Epidermal melanocyte (primary cell): ENCODE measurements at regions not wholly inside any gene's neighbourhood (a gene's known extent, or its start where the extent isn't known, plus 50 kb on each side); places are given as distances from the start of the nearest gene placed in this dataset.

Experiments used
- DNase-seq: peaks from one replicate; pipeline ENCODE4 v3.0.0; 2011; ENCODE audit warnings: low spot score; ENCODE audit not compliant: insufficient read length

DNA sequence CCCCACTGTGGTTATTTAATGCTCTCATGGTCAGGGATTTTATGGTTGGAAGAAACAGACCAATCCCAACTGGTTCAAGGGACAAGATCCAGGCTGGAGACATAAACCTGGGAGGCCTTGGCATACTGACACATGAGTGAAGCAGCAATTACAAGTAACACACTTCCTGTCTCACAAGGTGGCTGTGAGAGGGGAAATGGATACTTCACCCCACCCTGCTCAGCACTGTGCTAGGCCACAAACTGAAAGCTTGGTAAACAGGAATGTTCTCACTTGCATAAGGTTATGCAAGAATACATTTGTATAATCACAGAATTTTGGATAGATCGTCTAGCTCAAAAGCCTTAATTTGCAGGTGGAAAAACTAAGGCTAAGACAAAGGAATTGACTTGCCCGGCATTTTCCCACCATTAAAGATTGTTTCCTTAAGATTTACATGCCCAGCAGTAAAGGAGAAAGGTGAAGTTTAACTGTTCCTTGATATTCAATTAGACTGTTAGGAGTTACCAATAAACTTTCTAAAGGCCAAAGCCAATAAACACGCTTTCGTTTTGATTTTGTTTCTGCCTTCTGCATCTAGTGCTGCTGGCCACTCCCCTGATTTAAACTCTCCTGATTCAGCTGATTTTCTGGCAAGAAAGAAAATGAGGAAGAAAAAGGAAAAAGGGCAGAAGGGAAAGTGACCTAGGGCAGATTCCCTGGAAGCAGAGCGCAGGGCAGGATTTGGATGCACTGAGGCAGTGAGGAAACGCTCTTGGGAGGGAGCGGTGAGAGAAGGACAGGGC, 215.6 kb upstream of the CDH5 start:
- no peak for DNase-seq

DNA sequence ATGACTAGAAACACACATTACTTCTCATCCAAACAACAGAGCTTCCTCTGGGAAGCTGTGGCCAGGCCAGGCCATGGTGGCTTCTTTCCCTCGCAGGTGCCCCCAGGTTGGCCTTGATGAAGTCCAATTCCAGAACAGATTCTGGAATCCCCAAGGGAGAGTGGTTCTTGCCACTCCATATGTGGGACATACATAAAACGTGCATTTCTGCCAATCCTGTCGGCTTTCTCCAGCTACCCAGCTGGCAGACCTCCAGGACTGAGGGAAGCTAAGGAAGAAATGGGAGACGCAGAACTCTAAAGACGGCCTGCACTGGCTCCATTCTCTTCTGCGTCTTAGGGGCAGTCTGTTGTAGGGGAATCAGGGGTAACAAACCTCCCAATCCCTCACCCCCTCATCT, 219.2 kb upstream of the CDH5 start:
- DNase-seq: no peak

DNA sequence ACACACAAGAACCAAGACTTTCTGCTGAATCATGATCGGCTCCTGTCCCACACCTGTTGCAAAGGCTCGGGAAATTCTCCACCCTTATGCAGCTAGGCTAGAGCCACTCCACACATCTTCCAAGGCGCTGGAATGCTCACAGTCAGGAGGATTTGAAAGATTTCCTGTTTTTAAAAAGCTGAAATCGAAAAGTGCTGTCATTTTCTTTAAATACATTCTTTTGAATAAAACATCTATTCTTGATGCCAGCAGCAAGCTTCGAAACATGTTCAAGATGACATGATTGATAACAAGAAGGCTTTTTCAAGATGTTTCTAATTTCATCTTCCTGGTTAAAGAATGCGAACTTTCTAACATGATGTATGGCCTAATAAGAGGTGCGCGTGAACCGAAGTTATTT, 219.7 kb upstream of the CDH5 start:
- no peak for DNase-seq

DNA sequence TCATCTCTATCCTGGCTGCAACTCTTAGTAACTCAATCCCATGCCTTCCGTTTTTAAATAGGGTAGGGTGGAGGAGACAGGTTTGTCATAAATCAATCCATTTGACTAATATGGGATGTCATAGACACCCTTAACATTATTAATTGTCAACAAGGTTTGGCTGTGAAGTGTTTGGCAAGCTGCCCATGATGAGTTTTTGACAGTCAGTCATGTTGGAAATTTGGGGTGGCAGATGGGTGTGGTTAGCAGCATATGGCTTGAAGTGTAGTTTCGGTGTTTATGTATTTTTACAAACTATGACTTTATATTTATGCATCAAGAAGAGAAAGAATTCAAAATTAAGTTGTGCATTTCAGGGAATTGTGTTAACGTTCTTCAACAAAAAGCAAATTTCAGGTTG, 221.8 kb upstream of the CDH5 start:
- no peak for DNase-seq

DNA sequence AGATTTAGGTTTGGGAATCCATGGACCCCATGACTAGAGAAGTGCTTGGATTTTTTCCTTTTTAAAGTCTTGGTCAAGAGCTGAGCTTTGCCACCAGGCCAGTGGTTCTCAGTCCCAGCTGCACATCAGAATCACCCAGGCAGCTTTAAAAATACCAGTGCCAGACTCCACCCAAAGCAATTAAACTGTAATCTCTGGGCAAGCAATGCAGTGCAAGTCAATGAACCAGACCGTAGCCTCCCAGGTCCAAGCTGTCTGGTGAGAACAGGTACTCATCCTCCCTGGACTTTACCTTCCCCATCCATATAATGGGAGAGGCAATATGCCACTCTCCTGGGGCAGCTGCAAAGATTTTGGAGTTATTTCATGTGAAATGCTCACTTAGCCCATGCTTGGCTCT, 223.1 kb upstream of the CDH5 start:
- no peak for DNase-seq

DNA sequence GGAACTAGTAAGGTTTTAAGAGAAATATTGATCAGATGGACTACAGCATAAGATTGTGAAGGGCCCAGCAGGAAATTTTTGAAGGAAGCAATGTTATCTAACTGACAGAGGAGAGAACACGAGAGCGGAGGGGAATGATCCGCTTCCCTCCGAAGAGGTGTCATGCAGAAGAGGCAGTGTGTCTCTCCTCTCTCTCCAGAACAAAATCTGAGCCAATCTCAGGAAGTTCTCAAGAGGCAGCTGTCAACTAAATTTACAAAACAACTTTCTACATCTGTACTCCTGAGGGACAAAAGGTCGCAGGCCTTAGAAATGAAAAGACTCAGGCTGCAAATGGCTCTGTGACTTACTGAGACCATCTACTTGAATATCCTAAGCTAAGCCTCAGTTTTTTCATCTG, 224.6 kb upstream of the CDH5 start:
- no peak for DNase-seq

DNA sequence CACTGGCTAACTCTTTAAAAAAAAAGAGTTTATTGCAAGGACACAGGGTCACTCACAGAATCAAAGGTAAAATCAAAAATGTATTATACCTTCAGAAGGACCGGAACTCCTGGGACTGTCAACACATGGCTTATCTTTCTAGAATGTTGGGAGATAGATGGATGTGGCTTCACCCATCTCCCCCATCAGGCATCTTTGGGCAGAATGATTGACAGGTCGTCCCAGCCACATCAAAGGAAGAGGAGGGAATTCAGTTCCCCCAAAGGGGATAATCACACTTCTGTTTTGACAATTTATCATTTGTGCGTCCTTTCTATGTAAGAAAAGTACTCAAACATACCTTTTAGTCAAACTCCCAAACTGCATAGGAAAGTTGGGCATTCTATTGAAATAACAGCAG, 228.6 kb upstream of the CDH5 start:
- no peak for DNase-seq

DNA sequence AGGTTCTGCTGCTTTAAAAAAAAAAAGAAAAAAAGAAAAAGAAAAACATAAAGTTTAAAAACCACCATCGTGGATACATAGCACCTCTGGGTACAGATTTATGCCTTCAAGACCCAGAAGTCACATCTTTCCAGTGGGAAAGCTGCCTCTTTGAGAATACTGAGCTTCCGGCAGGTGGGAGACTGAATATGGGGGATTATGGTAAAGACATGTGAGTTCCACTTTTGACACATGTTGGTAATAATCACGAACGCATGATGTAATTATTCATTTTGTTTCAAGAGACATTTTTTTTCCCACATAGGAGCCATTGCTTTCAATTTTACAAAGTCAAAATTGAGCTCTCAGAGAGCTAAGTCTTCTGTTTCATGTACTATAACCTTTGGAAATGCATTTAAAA, 229.7 kb upstream of the CDH5 start:
- no peak for DNase-seq

DNA sequence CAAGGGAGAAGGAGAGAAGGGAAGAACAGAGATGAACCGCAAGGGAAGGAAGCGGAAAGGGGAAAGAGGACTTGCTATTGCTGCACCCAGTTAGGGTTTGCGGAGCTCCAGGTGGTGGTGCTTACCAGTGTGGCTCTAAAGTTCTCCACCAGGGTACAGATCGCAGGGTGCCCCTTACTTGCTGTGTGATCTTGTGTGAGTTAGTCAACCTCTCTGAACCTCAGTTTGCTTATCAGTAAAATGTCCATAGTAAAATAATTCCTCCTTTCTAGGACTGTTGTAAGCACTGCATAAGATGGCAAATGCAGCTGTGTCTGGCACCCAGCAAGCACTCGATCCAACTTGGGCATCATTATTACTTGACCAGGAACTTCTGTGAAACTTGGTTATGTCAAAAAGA, 230.7 kb upstream of the CDH5 start:
- DNase-seq: no peak

DNA sequence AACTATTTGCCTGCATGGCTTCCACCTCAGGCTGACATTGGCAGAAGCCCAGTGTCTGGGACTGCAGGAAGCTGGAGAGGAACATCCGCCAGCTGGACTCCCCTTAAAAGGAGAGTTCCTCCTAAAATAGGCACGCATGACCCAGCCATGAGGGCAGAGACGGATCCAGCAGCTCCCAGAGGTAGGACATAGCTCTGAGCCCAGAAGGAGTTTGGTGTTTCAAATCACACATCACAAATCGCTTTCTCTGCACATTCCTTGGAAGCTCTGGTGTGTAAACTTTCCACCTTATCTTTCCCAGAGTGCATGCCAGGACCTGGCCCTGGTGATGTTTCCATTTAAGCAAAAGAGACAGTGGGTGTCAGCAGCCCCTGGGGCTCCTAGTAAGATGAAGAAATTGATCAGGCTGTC, 231.1 kb upstream of the CDH5 start:
- no peak for DNase-seq

DNA sequence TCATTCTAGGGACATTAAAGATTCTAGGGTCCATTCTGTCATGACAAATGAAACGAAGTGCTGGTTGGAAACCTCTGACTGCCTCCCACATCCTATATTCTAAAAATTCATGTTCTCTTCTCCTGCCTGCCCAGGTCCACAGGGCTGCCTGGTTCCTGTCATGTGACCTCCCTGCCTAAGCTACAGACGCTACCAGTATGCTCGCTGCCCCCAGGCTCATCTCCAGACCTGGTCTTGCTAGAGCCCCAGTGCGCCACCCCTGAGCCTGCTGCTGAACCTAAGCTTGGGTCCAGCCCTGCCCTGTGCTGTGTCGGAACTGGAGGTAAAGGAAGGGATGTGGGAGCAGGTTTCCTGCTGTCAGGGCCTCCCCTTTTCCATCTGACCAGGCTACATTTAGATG, 231.6 kb upstream of the CDH5 start:
- DNase-seq: no peak

DNA sequence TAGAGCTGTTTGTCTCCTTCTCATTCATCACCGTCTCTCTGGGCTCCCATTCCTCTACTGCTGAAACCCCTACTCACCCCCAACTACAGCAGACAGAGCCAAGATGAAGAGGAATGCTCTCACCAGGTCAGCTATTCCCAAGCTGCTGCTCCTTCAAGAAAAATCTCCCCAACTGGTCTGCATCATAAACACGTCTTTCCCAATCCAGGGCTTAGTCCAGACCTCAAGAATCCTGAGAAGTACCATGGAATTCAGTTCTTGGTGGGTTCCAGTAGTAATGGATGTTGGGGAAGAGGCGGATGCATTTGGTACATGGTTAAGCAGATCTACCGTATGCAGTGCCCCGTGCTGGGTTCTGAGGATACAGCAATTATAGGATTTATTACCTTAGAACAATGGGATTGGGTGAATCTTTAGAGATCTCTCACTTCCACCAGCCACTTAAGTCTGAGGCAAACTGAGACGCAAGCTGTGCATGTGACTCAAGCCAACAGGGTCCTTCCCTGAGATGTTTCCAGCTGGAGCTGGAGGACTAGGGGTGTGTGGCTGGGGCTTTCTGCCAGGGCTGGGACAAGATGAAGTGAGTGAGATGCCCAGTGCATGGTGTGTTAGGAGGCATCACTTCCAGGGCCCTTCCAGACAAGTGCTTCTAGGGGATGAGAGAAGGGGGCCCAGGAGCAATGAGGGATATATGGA, 232.7 kb upstream of the CDH5 start:
- no peak for DNase-seq

DNA sequence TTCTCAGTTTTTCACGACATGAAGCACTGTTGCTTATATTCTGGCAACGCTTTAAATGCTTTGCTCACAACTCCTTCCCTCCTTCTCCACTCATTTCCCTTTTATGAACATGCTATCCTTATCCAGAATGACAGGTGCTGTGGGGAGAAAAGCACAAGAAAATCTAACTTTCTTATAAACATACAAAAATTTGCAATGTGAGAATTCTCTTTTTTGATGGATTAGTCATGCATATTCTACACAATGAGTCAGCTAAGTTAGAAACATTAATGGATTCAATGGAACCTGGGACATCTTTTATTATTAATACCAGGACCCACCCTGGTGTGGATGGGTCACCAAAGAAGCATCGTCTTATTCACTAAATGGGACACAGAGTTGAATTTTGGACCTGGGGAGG, 234.6 kb upstream of the CDH5 start:
- no peak for DNase-seq

DNA sequence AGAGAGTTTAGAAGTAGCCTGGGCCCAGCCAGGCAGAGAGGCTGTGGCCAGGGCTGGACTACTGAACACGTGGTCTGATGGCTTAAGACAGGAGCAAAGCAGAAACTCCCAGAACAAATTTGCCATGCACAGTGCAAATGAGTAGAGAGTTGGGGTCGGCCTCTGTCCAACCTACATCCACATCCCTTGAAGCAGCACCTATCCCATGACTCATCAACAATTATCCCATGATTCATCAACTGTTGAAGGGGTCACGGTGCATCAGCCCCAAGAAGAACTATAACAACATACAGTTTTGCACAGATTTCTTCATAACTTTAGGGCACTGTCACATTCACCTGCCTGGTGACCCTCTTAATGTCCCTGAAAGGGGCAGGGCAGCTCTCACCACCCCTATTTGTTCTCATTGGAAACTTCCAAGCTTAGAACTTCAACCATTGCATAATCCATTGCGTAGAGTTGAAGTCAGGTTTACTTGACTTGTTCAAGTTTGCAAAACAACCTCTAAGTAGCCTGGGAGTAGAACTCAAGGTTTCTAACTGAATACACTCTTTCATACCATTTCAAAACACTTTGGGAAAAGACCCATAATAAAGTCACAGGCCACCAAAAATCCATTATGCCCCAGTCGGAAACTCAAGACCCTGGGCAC, 235.2 kb upstream of the CDH5 start:
- no peak for DNase-seq

DNA sequence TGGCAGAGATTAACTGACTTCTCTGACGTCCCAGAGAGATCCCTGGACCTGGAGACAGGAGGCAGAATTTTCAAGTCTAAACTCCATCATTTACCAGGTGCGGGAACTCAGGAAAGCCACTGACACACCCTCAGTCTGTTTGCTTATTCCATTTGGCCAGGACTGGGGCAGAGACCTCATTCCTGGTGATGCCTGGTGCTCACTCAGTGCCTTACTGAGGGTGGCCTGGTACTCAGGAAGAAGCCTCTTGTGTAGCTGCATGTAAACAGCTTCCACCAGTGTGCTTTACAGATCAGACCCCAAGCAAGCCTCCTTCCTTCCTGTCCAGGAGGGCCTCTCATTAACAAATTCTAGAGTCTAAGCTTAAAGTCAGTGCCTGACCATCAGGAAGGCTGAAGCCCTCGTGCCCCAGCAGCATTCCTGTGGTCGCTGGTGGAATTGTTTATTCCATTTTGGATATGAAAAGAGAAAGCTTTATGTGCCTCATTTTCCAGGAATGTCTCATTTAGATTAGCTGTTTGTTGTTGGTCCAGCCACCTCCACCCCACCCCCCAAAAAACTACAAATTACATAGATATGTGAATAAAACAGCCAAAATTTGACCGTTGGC, 236.1 kb upstream of the CDH5 start:
- DNase-seq: no peak

DNA sequence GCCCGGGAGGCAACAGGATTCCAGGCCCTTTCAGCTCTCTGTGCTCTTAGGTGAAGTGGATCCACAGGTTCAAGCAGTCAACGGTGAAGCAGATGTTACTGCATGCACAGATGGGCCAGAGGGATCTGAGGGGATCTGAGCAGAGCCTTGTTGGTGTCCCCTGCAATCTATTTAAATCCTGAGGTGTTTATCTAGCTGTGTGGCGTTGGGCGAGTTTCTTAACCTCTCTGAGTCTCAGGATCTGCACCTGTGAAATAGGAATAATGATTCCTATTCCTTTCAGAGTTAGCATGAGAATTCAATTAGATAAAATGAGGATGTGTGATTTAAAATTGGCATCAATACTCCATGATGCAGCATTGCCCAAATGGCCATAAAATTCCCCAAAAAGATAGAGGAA, 237.3 kb upstream of the CDH5 start:
- DNase-seq: no peak

DNA sequence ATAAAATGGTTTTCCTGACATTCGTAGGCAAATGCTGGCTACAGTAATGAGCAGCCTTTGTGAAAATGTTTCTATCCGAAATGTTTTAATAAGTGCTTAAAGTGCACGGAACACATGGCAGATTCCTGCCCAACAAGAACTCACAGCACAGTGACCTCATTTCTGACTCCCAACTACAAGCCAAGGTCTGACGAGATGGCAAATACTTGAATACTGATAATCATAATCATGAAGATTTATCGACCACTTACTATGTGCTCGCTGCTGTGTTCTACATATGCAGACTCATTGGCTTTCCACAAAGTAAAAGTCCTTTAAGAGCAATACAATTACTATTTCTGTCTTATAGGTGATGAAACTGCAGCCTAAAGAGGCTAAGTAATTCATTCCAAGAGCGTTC, 238.1 kb upstream of the CDH5 start:
- no peak for DNase-seq

DNA sequence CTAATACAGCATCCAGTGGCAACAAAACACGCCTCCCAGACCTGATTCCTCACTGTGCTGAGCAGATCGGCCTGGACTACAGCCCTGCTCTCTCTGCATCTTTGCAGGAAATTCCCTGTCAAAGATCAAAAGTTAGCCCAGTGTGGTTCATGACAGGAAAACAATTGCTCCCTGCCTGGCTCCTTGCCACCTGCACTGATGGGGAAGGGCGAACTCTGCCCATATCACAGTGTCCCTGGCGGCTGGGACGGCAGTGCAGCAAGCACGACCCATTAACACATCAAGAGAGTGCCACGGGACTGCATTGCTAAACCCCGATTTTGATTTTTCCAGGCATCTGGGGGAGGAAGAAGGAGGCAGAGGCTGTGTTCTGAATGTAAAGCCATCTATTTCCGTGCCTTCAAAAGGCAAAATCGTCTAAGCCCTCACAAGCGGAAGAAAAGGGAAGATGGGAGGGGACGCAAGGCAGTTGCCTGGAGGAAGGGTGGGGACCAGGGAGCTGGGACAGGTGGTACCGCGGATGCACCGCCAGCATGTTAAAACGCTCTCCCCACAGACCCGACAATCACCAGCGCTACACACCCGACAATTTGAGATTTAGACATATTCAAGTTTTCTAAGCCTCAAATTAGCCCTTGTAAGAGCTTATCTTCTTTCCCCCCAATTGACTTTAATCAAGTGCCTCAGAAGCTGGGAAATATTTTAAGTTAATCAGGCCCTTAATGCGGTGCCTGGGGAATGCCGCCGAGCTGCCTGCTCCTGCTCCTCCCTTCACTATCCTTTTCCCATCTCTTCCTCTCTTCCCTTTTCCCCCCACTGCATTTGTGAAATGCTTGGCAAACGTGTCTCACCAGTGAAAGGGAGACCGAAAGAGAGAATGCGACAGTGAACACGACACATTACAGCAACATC, 238.8 kb upstream of the CDH5 start:
- no peak for DNase-seq

DNA sequence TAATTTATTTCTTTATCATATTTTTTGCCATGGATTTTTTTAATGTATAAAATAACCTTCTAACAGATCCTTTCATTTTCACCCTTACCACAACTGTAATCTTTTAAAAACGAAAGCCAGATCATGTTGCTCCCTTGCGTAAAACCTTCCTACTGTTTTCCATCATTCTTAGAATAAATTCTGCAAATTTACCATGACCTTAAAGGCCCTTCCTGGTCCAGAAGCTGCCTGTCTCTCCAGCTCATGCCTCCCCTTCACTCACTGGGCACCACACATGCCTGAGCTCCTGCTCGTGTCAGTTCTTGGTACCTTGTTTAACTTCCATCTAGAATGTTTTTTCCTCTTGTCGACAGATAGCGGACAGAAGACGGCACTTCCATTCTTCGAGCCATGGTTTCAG, 245.0 kb upstream of the CDH5 start:
- no peak for DNase-seq

DNA sequence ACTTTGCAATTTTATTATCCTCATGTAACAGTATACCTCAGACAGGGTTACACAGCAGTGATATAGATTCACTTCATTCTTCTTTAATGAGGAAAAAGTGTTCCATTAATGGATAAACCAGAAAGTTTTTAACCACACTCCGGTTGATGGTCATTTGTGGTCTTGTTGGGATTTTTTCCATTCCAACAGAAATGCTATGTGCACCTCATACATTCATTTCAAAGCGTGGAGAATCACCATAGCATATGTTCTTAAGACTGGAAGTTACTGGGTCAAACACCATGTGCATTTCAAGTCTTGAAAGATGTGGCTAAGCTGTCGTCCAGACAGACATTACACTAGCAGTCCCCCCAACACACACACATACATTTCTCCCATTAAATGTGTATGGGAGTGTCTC, 245.8 kb upstream of the CDH5 start:
- no peak for DNase-seq
